A172 (cell line): ENCODE measurements at regions not wholly inside any gene's neighbourhood (a gene's known extent, or its start where the extent isn't known, plus 50 kb on each side); places are given as distances from the start of the nearest gene placed in this dataset.

ENCODE experiments used
- DNase-seq: peaks from one replicate; pipeline ENCODE4 v3.0.0-alpha.2; 2015; ENCODE audit warnings: low spot score

- no peak for DNase-seq
Measured at GRCh38 chr11:45440111-45440510, 154.0 kb upstream of the SYT13 start.

- DNase-seq: no peak
Measured at GRCh38 chr11:45436966-45437365, 150.8 kb upstream of the SYT13 start.

- DNase-seq: no peak
Measured at GRCh38 chr11:45436118-45436517, 150.0 kb upstream of the SYT13 start.

GRCh38 chr11:45435706-45436105 is 149.6 kb upstream of the SYT13 start:
- DNase-seq: no peak

GRCh38 chr11:45432910-45433309 is 146.8 kb upstream of the SYT13 start:
- DNase-seq: no peak

GRCh38 chr11:45432100-45432499 is 146.0 kb upstream of the SYT13 start:
- DNase-seq: no peak

GRCh38 chr11:45431046-45432018 is 145.2 kb upstream of the SYT13 start:
- DNase-seq: no peak

- DNase-seq: no peak
Measured at GRCh38 chr11:45430361-45430760, 144.2 kb upstream of the SYT13 start.

- no peak for DNase-seq
Measured at GRCh38 chr11:45429719-45430118, 143.6 kb upstream of the SYT13 start.

GRCh38 chr11:45428541-45429230 is 142.5 kb upstream of the SYT13 start:
- DNase-seq: no peak

- no peak for DNase-seq
Measured at GRCh38 chr11:45428116-45428515, 142.0 kb upstream of the SYT13 start.

GRCh38 chr11:45424411-45425180 is 138.5 kb upstream of the SYT13 start:
- no peak for DNase-seq

- no peak for DNase-seq
Measured at GRCh38 chr11:45423475-45424120, 137.5 kb upstream of the SYT13 start.

- no peak for DNase-seq
Measured at GRCh38 chr11:45423036-45423435, 136.9 kb upstream of the SYT13 start.

- DNase-seq: no peak
Measured at GRCh38 chr11:45414088-45414487, 127.9 kb upstream of the SYT13 start.

- DNase-seq: no peak
Measured at GRCh38 chr11:45413156-45413858, 127.2 kb upstream of the SYT13 start.

GRCh38 chr11:45412521-45412920 is 126.4 kb upstream of the SYT13 start:
- no peak for DNase-seq

- no peak for DNase-seq
Measured at GRCh38 chr11:45412051-45412471, 125.9 kb upstream of the SYT13 start.

- no peak for DNase-seq
Measured at GRCh38 chr11:45411228-45411946, 125.2 kb upstream of the SYT13 start.
